GM12801 (cell line): ENCODE measurements at regions not wholly inside any gene's neighbourhood (a gene's known extent, or its start where the extent isn't known, plus 50 kb on each side); places are given as distances from the start of the nearest gene placed in this dataset.

Source experiments
- CTCF ChIP-seq: IDR thresholded peaks from one replicate; pipeline ENCODE4 v1.5.1; 2011; ENCODE audit warnings: control low read depth; ENCODE audit not compliant: insufficient read length; ENCODE audit errors: extremely low read depth

GRCh38 chr9:27836661-27837401, 263.6 kb upstream of the C9orf72 start:
- no peak for TF ChIP-seq CTCF

- TF ChIP-seq CTCF: no peak
These were observed 265.6 kb upstream of the C9orf72 start for GRCh38 chr9:27838876-27839275.

- TF ChIP-seq CTCF: no peak
These were observed 271.5 kb upstream of the C9orf72 start for GRCh38 chr9:27844797-27845196.

DNA sequence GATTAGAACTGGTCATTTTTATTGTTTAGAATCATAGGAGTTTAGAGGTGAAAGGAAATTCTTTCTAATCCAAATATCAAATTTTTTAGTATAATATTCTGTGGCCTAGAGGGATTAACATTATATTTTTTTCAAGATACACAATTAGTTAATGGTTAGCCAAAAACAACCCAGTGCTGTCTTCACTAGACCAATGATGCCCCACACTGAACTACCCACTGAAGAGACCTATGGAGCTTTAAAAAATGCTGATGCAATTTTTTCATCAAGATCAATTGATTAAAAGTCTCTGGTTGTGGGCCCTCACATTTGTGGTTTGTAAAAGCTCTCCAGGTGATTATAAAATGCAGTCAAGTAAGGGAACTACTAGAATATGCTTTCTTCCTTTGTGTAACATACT, 274.1 kb upstream of the C9orf72 start:
- no peak for TF ChIP-seq CTCF

GRCh38 chr9:27847818-27848217, 274.5 kb upstream of the C9orf72 start:
- TF ChIP-seq CTCF: no peak

DNA sequence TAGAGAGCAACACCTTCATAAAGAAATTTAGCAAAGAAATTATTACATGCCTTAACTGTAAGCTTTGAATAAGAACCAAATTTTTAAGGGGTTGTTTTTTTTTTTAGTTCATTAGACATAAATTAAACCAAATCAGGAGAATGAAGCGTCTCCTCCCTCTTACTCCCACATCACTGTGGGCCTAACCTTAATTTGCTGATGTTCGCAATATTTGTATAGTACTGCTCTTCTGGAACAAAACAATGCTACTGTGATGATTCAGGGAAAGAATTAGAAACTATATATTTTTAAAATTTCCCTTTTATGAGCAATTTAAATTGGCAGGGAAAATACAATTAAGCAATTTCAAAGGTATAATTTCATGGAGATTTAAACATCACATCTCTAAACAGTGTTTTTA, 275.0 kb upstream of the C9orf72 start:
- no peak for TF ChIP-seq CTCF

DNA sequence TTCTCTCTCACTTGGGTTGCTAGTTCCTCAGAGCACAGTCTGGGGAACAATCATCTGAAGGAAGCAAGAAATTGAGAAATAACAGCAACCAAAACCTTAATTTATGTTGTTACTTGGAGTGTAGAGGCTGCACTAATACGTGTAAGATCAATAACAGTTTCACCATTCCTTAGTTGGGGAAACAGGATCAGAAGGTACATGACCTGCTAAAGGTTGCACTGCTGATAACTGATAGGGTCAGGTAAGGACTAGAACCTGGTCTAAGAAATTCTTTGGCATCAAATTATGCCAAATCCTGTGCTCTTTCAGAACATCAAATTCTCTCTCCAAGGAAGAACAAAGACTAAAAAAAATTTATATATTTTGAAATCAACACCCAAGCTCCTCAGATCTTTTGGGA, 278.6 kb upstream of the C9orf72 start:
- TF ChIP-seq CTCF: no peak
